ENCODE measurements at regions not wholly inside any gene's neighbourhood (a gene's known extent, or its start where the extent isn't known, plus 50 kb on each side); places are given as distances from the start of the nearest gene placed in this dataset.

DNA sequence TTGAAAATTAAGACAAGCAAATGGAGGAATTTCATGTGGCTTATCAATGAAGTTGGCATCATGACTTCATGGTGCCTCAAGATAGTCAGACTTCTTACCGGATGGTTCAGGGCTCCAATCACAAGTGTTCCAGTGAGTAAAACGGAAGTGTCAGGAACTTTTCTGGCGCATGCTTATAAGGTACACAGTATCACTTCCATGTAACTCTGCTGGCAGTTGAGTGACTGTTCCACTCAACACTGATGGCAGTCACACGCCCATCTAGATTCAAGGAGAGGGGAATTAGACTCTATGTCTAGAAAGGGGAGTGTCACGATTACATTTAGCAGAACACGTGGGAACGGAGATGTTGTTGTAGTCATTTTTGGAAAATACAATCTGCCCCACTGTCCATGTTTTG, 114.3 kb downstream of the KCTD15 start:
- Mint-ChIP-seq H3K36me3 (ENCODE audit: low read depth) (peaks cover 16% of the 10 kb centered on the region), H3K4me3 (no peak overlapping the region), H3K27me3 (ENCODE audit: insufficient read depth, low read depth, poor library complexity) (peaks cover 7% of the 10 kb centered on the region), H3K9me3 (peaks cover 5% of the 10 kb centered on the region; the same call in 2 of the 3 replicates), H3K4me1 (peaks cover 16% of the 10 kb centered on the region), H3K27ac (no peak overlapping the region)
- Histone ChIP-seq H3K4me3 (no peak overlapping the region), H3K27me3 (ENCODE audit: insufficient read depth) (peaks cover 13% of the 10 kb centered on the region; the same call in 1 of the 2 replicates), H3K9me2 (ENCODE audit: insufficient read depth) (no peaks in the 10 kb centered on the region), H2AFZ (no peak overlapping the region), H3K27ac (ENCODE audit: low read depth) (no peak overlapping the region), H3K4me2 (no peak overlapping the region), H3F3A (replicated peaks; ENCODE audit: low read depth) (peaks cover 6% of the 10 kb centered on the region; the same call in 1 of the 2 replicates), H3K36me3 (ENCODE audit: insufficient read depth) (no peaks in the 10 kb centered on the region; the same call in 1 of the 2 replicates), H4K20me1 (replicated peaks; ENCODE audit: insufficient read depth) (no peaks in the 10 kb centered on the region), H3K79me2 (replicated peaks; ENCODE audit: insufficient read depth) (no peaks in the 10 kb centered on the region), H3K4me1 (ENCODE audit: insufficient read depth) (peaks cover 3% of the 10 kb centered on the region)
- ATAC-seq, result no peak
- DNase-seq (ENCODE audit: low spot score), result no peak
- no peak for TF ChIP-seq POLR2AphosphoS5 (IDR thresholded peaks at IDR 0.05; ENCODE audit: low read depth)
- TF ChIP-seq ZNF114 (CRISPR knock-in tag; IDR thresholded peaks at IDR 0.05), result no peak
- TF ChIP-seq, protein P1, sequence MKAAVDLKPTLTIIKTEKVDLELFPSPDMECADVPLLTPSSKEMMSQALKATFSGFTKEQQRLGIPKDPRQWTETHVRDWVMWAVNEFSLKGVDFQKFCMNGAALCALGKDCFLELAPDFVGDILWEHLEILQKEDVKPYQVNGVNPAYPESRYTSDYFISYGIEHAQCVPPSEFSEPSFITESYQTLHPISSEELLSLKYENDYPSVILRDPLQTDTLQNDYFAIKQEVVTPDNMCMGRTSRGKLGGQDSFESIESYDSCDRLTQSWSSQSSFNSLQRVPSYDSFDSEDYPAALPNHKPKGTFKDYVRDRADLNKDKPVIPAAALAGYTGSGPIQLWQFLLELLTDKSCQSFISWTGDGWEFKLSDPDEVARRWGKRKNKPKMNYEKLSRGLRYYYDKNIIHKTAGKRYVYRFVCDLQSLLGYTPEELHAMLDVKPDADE (IDR thresholded peaks at IDR 0.05), result no peak
- TF ChIP-seq STAT1 (IDR thresholded peaks at IDR 0.05; ENCODE audit: unreplicated experiment), result no peak
- no peak for TF ChIP-seq JUNB (IDR thresholded peaks at IDR 0.05; ENCODE audit: unreplicated experiment)
- TF ChIP-seq CREB1 (CRISPR knock-in tag; IDR thresholded peaks at IDR 0.05; ENCODE audit: low read depth), result no peak
- TF ChIP-seq, protein P2, sequence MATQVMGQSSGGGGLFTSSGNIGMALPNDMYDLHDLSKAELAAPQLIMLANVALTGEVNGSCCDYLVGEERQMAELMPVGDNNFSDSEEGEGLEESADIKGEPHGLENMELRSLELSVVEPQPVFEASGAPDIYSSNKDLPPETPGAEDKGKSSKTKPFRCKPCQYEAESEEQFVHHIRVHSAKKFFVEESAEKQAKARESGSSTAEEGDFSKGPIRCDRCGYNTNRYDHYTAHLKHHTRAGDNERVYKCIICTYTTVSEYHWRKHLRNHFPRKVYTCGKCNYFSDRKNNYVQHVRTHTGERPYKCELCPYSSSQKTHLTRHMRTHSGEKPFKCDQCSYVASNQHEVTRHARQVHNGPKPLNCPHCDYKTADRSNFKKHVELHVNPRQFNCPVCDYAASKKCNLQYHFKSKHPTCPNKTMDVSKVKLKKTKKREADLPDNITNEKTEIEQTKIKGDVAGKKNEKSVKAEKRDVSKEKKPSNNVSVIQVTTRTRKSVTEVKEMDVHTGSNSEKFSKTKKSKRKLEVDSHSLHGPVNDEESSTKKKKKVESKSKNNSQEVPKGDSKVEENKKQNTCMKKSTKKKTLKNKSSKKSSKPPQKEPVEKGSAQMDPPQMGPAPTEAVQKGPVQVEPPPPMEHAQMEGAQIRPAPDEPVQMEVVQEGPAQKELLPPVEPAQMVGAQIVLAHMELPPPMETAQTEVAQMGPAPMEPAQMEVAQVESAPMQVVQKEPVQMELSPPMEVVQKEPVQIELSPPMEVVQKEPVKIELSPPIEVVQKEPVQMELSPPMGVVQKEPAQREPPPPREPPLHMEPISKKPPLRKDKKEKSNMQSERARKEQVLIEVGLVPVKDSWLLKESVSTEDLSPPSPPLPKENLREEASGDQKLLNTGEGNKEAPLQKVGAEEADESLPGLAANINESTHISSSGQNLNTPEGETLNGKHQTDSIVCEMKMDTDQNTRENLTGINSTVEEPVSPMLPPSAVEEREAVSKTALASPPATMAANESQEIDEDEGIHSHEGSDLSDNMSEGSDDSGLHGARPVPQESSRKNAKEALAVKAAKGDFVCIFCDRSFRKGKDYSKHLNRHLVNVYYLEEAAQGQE (IDR thresholded peaks at IDR 0.05; ENCODE audit: unreplicated experiment), result no peak
- TF ChIP-seq EZH2phosphoT487 (IDR thresholded peaks at IDR 0.05; ENCODE audit: unreplicated experiment), result no peak
- TF ChIP-seq NANOG (IDR thresholded peaks at IDR 0.05; ENCODE audit: borderline replicate concordance), result no peak
- TF ChIP-seq, protein P3, sequence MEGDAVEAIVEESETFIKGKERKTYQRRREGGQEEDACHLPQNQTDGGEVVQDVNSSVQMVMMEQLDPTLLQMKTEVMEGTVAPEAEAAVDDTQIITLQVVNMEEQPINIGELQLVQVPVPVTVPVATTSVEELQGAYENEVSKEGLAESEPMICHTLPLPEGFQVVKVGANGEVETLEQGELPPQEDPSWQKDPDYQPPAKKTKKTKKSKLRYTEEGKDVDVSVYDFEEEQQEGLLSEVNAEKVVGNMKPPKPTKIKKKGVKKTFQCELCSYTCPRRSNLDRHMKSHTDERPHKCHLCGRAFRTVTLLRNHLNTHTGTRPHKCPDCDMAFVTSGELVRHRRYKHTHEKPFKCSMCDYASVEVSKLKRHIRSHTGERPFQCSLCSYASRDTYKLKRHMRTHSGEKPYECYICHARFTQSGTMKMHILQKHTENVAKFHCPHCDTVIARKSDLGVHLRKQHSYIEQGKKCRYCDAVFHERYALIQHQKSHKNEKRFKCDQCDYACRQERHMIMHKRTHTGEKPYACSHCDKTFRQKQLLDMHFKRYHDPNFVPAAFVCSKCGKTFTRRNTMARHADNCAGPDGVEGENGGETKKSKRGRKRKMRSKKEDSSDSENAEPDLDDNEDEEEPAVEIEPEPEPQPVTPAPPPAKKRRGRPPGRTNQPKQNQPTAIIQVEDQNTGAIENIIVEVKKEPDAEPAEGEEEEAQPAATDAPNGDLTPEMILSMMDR (conservative IDR thresholded peaks at IDR 0.05; ENCODE audit: low read depth in 2 of 2), result no peak
- TF ChIP-seq ZNF331 (CRISPR knock-in tag; IDR thresholded peaks at IDR 0.05; ENCODE audit: low read depth), result no peak
- TF ChIP-seq, protein P4, sequence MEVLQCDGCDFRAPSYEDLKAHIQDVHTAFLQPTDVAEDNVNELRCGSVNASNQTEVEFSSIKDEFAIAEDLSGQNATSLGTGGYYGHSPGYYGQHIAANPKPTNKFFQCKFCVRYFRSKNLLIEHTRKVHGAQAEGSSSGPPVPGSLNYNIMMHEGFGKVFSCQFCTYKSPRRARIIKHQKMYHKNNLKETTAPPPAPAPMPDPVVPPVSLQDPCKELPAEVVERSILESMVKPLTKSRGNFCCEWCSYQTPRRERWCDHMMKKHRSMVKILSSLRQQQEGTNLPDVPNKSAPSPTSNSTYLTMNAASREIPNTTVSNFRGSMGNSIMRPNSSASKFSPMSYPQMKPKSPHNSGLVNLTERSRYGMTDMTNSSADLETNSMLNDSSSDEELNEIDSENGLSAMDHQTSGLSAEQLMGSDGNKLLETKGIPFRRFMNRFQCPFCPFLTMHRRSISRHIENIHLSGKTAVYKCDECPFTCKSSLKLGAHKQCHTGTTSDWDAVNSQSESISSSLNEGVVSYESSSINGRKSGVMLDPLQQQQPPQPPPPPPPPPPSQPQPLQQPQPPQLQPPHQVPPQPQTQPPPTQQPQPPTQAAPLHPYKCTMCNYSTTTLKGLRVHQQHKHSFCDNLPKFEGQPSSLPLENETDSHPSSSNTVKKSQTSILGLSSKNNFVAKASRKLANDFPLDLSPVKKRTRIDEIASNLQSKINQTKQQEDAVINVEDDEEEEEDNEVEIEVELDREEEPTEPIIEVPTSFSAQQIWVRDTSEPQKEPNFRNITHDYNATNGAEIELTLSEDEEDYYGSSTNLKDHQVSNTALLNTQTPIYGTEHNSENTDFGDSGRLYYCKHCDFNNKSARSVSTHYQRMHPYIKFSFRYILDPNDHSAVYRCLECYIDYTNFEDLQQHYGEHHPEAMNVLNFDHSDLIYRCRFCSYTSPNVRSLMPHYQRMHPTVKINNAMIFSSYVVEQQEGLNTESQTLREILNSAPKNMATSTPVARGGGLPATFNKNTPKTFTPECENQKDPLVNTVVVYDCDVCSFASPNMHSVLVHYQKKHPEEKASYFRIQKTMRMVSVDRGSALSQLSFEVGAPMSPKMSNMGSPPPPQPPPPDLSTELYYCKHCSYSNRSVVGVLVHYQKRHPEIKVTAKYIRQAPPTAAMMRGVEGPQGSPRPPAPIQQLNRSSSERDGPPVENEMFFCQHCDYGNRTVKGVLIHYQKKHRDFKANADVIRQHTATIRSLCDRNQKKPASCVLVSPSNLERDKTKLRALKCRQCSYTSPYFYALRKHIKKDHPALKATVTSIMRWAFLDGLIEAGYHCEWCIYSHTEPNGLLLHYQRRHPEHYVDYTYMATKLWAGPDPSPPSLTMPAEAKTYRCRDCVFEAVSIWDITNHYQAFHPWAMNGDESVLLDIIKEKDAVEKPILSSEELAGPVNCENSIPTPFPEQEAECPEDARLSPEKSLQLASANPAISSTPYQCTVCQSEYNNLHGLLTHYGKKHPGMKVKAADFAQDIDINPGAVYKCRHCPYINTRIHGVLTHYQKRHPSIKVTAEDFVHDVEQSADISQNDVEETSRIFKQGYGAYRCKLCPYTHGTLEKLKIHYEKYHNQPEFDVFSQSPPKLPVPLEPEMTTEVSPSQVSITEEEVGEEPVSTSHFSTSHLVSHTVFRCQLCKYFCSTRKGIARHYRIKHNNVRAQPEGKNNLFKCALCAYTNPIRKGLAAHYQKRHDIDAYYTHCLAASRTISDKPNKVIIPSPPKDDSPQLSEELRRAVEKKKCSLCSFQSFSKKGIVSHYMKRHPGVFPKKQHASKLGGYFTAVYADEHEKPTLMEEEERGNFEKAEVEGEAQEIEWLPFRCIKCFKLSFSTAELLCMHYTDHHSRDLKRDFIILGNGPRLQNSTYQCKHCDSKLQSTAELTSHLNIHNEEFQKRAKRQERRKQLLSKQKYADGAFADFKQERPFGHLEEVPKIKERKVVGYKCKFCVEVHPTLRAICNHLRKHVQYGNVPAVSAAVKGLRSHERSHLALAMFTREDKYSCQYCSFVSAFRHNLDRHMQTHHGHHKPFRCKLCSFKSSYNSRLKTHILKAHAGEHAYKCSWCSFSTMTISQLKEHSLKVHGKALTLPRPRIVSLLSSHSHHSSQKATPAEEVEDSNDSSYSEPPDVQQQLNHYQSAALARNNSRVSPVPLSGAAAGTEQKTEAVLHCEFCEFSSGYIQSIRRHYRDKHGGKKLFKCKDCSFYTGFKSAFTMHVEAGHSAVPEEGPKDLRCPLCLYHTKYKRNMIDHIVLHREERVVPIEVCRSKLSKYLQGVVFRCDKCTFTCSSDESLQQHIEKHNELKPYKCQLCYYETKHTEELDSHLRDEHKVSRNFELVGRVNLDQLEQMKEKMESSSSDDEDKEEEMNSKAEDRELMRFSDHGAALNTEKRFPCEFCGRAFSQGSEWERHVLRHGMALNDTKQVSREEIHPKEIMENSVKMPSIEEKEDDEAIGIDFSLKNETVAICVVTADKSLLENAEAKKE (CRISPR knock-in tag; IDR thresholded peaks at IDR 0.05), result no peak
- no peak for TF ChIP-seq EZH2 (IDR thresholded peaks at IDR 0.05; ENCODE audit: low read depth, unreplicated experiment)

Measured in GM23338 (cell line).